ENCODE measurements at regions not wholly inside any gene's neighbourhood (a gene's known extent, or its start where the extent isn't known, plus 50 kb on each side); places are given as distances from the start of the nearest gene placed in this dataset.

DNA sequence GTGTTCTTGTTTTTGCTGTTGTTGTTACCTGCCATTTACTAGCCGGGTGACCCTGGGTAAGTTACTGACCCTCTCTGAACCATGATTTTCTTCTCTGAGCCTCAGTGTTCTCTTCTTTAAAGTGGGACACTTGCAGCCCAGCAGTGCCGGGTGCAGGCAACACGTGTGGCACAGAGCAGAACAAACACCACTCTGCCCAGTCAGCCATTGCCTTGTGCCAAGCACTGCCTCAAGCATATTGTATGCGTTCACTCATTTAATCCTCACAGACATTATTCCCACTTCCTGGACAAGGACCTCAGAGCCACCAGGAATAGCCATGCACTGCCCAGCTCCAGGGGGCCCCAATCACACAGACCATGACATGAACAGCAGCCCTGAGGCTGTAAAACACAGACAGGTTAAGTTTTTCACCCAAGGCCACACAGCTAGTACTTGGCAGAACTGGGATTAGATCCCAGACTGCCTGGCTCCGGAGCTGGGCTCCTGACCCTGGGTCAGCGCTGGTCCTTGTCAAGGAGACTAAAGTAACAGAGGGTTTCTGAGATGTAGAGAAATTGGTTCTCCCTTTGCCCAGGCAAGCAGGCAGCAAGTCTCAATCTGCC, 74.0 kb upstream of the PTPN1 start:
- H3K4me3 ChIP-seq (ENCODE audit: low read depth, low read length): no peak overlapping the region
- TF ChIP-seq, protein P1, sequence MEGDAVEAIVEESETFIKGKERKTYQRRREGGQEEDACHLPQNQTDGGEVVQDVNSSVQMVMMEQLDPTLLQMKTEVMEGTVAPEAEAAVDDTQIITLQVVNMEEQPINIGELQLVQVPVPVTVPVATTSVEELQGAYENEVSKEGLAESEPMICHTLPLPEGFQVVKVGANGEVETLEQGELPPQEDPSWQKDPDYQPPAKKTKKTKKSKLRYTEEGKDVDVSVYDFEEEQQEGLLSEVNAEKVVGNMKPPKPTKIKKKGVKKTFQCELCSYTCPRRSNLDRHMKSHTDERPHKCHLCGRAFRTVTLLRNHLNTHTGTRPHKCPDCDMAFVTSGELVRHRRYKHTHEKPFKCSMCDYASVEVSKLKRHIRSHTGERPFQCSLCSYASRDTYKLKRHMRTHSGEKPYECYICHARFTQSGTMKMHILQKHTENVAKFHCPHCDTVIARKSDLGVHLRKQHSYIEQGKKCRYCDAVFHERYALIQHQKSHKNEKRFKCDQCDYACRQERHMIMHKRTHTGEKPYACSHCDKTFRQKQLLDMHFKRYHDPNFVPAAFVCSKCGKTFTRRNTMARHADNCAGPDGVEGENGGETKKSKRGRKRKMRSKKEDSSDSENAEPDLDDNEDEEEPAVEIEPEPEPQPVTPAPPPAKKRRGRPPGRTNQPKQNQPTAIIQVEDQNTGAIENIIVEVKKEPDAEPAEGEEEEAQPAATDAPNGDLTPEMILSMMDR (conservative IDR thresholded peaks at IDR 0.05; ENCODE audit: low read depth, low read length): no peak
- no peak for DNase-seq (ENCODE audit: low read depth)

DNA sequence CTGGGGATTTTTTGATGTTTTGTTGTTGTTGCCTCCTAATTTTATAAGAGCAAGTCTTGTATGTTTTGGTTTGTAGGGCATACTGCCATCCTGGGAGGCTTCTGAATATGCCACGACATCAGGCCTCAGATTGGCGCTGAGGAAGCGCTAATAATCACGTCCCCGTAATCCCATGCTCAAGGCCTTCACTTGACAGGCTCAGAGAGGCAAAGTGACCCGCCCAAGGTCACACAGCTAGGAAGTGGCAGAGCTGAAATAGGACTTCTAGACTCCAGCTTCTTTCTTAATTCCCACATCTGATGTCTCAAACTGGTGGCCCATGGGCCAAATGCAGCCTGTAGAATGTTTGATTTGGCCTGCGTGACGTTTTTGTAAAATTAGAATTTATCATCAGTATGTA, 73.5 kb upstream of the PTPN1 start:
- DNase-seq (ENCODE audit: low read depth): no peak
- H3K4me3 ChIP-seq (ENCODE audit: low read depth, low read length): no peak overlapping the region
- TF ChIP-seq, protein P1 (conservative IDR thresholded peaks at IDR 0.05; ENCODE audit: low read depth, low read length): no peak

DNA sequence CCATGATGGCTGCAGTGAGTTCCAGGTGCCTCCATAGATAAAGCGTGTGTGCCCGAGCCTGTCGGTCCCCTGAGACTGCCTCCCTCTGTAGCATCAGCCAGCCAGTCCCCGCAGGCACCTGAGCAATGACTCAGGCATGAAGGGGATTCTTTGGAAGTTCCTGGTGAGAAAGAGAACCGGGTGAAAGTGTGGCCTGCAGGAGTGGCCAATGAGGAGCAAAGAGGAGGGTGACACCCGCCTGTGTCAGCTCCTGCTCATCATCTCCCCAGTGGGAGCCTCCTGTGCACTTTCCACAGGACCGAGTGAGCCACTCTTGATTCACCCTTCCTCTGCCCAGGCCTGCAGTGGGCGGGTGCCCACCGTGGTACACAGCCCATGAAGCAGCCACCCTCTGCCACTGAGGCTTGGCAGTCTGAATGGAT, 71.2 kb upstream of the PTPN1 start:
- DNase-seq (ENCODE audit: low read depth): peak; percentile 61
- no peak overlapping the region for H3K4me3 ChIP-seq (ENCODE audit: low read depth, low read length)
- TF ChIP-seq, protein P1 (conservative IDR thresholded peaks at IDR 0.05; ENCODE audit: low read depth, low read length): no peak

DNA sequence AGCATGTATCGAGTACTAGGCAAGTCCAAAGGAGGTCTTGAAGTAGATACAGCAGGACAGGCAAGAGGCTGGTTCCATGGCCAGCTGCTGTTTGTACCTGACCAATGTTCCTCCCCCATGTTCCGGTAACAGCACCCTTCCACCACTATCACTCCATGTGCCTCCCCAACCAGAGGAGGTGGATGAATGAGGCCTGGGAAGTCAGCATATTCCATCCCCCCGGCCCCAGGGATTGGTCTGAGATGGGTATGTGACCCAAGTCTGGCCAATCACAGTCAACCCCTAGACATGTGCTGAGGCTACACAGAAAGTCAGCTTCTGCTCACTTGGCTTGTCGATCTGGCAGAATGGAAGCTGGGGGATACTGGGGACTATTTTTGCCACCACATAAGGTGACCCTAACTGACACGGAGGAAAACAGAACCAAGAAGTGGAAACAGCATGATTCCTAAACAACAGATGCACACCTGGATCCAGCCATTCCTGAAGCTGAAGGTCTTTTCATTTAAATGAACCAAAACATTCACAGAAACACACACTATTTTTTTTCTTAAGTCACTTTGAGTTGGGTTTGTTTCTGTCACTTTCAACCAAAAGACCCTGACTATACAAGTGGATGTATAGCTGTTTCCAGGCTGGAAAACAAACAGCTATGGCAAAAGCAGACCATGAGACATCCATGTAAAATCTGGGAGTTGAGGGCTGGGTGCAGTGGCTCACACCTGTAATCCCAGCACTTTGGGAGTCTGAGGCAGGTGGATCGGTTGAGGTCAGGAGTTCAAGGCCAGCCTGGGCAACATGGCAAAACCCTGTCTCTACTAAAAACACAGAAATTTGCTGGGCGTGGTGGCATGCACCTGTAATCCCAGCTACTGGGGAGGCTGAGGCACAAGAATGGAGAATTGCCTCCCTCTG, 70.4 kb upstream of the PTPN1 start:
- TF ChIP-seq, protein P1 (conservative IDR thresholded peaks at IDR 0.05; ENCODE audit: low read depth, low read length): no peak
- DNase-seq (ENCODE audit: low read depth): no peak
- no peak overlapping the region for H3K4me3 ChIP-seq (ENCODE audit: low read depth, low read length)

DNA sequence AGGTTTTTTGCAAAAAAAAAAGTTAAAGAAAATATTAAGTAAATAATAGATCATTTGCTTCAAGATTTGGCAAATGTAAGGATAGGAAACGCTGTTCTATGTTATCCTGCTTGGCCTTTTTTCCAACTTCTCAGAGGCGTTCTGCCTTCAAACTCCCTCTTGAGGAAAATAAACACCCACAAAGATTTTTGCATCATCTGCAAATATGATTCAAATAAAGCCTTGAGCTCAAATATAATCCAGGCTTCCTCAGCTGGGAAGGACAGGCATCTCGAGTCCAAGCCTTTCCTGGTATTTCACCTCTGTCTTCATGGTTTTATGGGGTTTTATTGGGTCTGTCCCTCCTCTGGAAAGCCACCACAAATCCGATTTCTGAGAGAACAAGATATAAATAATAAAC, 67.7 kb upstream of the PTPN1 start:
- no peak for DNase-seq (ENCODE audit: low read depth)
- TF ChIP-seq, protein P1 (conservative IDR thresholded peaks at IDR 0.05; ENCODE audit: low read depth, low read length): no peak
- no peak overlapping the region for H3K4me3 ChIP-seq (ENCODE audit: low read depth, low read length)

DNA sequence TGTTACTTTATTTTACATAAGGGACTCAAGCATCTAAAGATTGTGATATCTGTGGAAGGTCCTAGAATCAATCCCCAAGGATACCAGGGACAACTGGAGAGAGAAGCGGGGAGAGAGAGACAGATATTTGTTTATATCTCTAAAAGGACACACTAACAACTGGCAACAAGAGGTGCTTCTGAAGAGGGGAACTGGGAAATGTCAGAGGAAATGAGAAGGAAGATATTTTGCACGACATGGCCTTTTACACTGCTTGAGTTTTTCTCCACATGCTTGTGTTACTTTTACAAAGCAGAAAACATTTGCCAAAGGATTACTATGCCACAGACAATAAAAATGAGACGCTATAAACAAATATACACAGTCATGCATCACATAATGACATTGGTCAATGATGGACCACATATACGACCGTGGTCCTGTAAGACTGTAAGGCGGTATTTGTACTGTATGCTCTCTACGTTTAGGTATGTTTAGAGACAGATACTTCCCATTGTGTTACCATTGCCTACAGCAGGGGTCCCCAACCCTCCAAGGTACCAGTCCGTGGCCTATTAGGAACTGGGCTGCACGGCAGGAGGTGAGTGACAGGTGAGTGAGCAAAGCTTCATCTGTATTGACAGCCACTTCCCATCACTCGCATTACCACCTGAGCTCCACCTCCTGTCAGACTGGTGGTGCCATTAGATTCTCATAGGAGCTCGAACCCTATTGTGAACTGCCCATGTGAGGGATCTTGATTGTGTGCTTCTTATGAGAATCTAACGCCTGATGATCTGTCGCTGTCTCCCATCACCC, 64.6 kb upstream of the PTPN1 start:
- no peak overlapping the region for H3K4me3 ChIP-seq (ENCODE audit: low read depth, low read length)
- TF ChIP-seq, protein P1 (conservative IDR thresholded peaks at IDR 0.05; ENCODE audit: low read depth, low read length): no peak
- no peak for DNase-seq (ENCODE audit: low read depth)
